ENCODE measurements at regions not wholly inside any gene's neighbourhood (a gene's known extent, or its start where the extent isn't known, plus 50 kb on each side); places are given as distances from the start of the nearest gene placed in this dataset.

GRCh38 chr7:379456-380138, 89.6 kb downstream of the FOXL3 start:
- no peak for TF ChIP-seq CTCF (IDR thresholded peaks at IDR 0.05; ENCODE audit: borderline replicate concordance, control extremely low read depth, extremely low read depth, insufficient read depth, missing control alignments)
- in situ Hi-C loops (cut with MboI; ENCODE audit: low sequenced_read_pairs, unreplicated experiment) = no loop called here

GRCh38 chr7:380139-380485, 90.1 kb downstream of the FOXL3 start:
- DNase-seq (ENCODE audit: low spot score) = peak; percentile 53
- TF ChIP-seq CTCF (IDR thresholded peaks at IDR 0.05; ENCODE audit: borderline replicate concordance, control extremely low read depth, extremely low read depth, insufficient read depth, missing control alignments) = no peak
- in situ Hi-C loops (cut with MboI; ENCODE audit: low sequenced_read_pairs, unreplicated experiment) = no loop called here

More at GRCh38 chr7:379456-380138, 89.6 kb downstream of the FOXL3 start:
- no peak for DNase-seq (ENCODE audit: low spot score)

- DNase-seq (ENCODE audit: low spot score) = peak; percentile 31
- no peak for TF ChIP-seq CTCF (IDR thresholded peaks at IDR 0.05; ENCODE audit: borderline replicate concordance, control extremely low read depth, extremely low read depth, insufficient read depth, missing control alignments)
- in situ Hi-C loops (cut with MboI; ENCODE audit: low sequenced_read_pairs, unreplicated experiment) = no loop called here
Measured at GRCh38 chr7:380711-381210, 90.8 kb downstream of the FOXL3 start.

GRCh38 chr7:381211-382042, 91.5 kb downstream of the FOXL3 start:
- in situ Hi-C loops (cut with MboI; ENCODE audit: low sequenced_read_pairs, unreplicated experiment) = no loop called here
- no peak for TF ChIP-seq CTCF (IDR thresholded peaks at IDR 0.05; ENCODE audit: borderline replicate concordance, control extremely low read depth, extremely low read depth, insufficient read depth, missing control alignments)
- DNase-seq (ENCODE audit: low spot score) = no peak

GRCh38 chr7:382043-382400, 92.1 kb downstream of the FOXL3 start:
- in situ Hi-C loops (cut with MboI; ENCODE audit: low sequenced_read_pairs, unreplicated experiment) = no loop called here
- DNase-seq (ENCODE audit: low spot score) = no peak
- no peak for TF ChIP-seq CTCF (IDR thresholded peaks at IDR 0.05; ENCODE audit: borderline replicate concordance, control extremely low read depth, extremely low read depth, insufficient read depth, missing control alignments)

GRCh38 chr7:386385-386784, 96.4 kb downstream of the FOXL3 start:
- in situ Hi-C loops (cut with MboI; ENCODE audit: low sequenced_read_pairs, unreplicated experiment) = no loop called here
- TF ChIP-seq CTCF (IDR thresholded peaks at IDR 0.05; ENCODE audit: borderline replicate concordance, control extremely low read depth, extremely low read depth, insufficient read depth, missing control alignments) = no peak
- DNase-seq (ENCODE audit: low spot score) = no peak

Data from GM13976 (cell line).